ENCODE measurements at regions not wholly inside any gene's neighbourhood (a gene's known extent, or its start where the extent isn't known, plus 50 kb on each side); places are given as distances from the start of the nearest gene placed in this dataset.

- no peak for TF ChIP-seq JUN (CRISPR knock-in tag; IDR thresholded peaks at IDR 0.05)
- no peak for TF ChIP-seq CTCF (CRISPR knock-in tag; IDR thresholded peaks at IDR 0.05)
- TF ChIP-seq ATF7 (IDR thresholded peaks at IDR 0.05), result no peak
- no peak for TF ChIP-seq ATF7 (CRISPR knock-in tag; IDR thresholded peaks at IDR 0.05)
- TF ChIP-seq ZBTB3 (CRISPR knock-in tag; IDR thresholded peaks at IDR 0.05; ENCODE audit: borderline replicate concordance, low read depth), result no peak
- TF ChIP-seq CREM (IDR thresholded peaks at IDR 0.05), result no peak
- no peak for TF ChIP-seq CREM (CRISPR knock-in tag; IDR thresholded peaks at IDR 0.05)
Observed at GRCh38 chr1:177687544-177687943, 282.3 kb downstream of the SEC16B start.

Measured in HepG2 (cell line).